AG04450 (cell line): ENCODE measurements at regions not wholly inside any gene's neighbourhood (a gene's known extent, or its start where the extent isn't known, plus 50 kb on each side); places are given as distances from the start of the nearest gene placed in this dataset.

Experiments used
- CTCF ChIA-PET: fragments of 300-600, 350-600 bp; formaldehyde crosslinking; extraction: SDS; loops from one replicate; lab custom pipeline; 2022; ENCODE audit warnings: antibody characterized with exemption, inconsistent platforms; lab: Charles Lee
- POLR2A ChIA-PET: fragments of 350-600 bp; formaldehyde crosslinking; extraction: SDS; loops from one replicate; lab custom pipeline; 2021; ENCODE audit warnings: antibody characterized with exemption, inconsistent platforms; lab: Yijun Ruan, JAX
- DNase-seq: peaks from one replicate; pipeline ENCODE4 v3.0.0-alpha.2; 2011; ENCODE audit warnings: low read depth, low spot score
- H3K27ac ChIP-seq: one replicate; pipeline ENCODE4 v1.5.1; 2012; ENCODE audit warnings: low read depth, low read length, control low read depth
- H3K27me3 ChIP-seq: one replicate; pipeline ENCODE4 v1.6.0; 2012; ENCODE audit warnings: low read length; ENCODE audit not compliant: control insufficient read depth, insufficient read depth
- H3K4me3 ChIP-seq: 2 replicates; pipeline ENCODE4 v1.5.1; 2011; ENCODE audit warnings: mild to moderate bottlenecking, low read depth, low read length, control low read depth
- H3K9me3 ChIP-seq: 2 replicates; pipeline ENCODE4 v1.5.1; 2012; ENCODE audit warnings: low read length; ENCODE audit not compliant: control insufficient read depth, insufficient read depth
- CTCF ChIP-seq: IDR thresholded peaks from 2 replicates; pipeline ENCODE4 v1.5.1; 2011; ENCODE audit warnings: low read depth, low read length, control low read depth, inconsistent platforms

GRCh38 chr4:155616117-155616516, 50.5 kb upstream of the GUCY1A1 start:
- no peaks in the 10 kb centered on the region for H3K27me3 ChIP-seq
- H3K4me3 ChIP-seq, result no peak overlapping the region
- ChIA-PET POLR2A (no interaction called here), CTCF (interaction anchor here (0.6 to 1.1 kb wide), 3 partner anchors 10 to 1411 kb away, joined by 3 to 5 read pairs (median 3); no protein-coding TSS in a partner anchor)
- no peaks in the 10 kb centered on the region for H3K9me3 ChIP-seq
- DNase-seq, result no peak
- no peak for TF ChIP-seq CTCF
- H3K27ac ChIP-seq, result no peak overlapping the region

GRCh38 chr4:155615081-155615887, 51.4 kb upstream of the GUCY1A1 start:
- no peak overlapping the region for H3K4me3 ChIP-seq
- ChIA-PET POLR2A (no interaction called here), CTCF (interaction anchor here (0.7 kb wide), 1 partner anchor 1411 kb away, joined by 3 read pairs; no protein-coding TSS in a partner anchor)
- H3K9me3 ChIP-seq, result no peaks in the 10 kb centered on the region
- no peak for TF ChIP-seq CTCF
- no peaks in the 10 kb centered on the region for H3K27me3 ChIP-seq
- no peak overlapping the region for H3K27ac ChIP-seq
- no peak for DNase-seq

GRCh38 chr4:155614111-155614762, 52.4 kb upstream of the GUCY1A1 start:
- no peak overlapping the region for H3K27ac ChIP-seq
- POLR2A ChIA-PET, result no interaction called here
- no peaks in the 10 kb centered on the region for H3K27me3 ChIP-seq
- no peak for TF ChIP-seq CTCF
- H3K9me3 ChIP-seq, result no peaks in the 10 kb centered on the region
- H3K4me3 ChIP-seq, result no peak overlapping the region
- CTCF ChIA-PET, result no interaction called here
- no peak for DNase-seq

- ChIA-PET POLR2A (no interaction called here), CTCF (no interaction called here)
- no peaks in the 10 kb centered on the region for H3K9me3 ChIP-seq
- DNase-seq, result no peak
- no peaks in the 10 kb centered on the region for H3K27me3 ChIP-seq
- no peak for TF ChIP-seq CTCF
- H3K27ac ChIP-seq, result no peak overlapping the region
- H3K4me3 ChIP-seq, result no peak overlapping the region
These were observed 54.6 kb upstream of the GUCY1A1 start for GRCh38 chr4:155612074-155612473.

- ChIA-PET POLR2A (interaction anchor here (0.6 kb wide), 1 partner anchor 18 kb away, joined by 6 read pairs; no protein-coding TSS in a partner anchor), CTCF (no interaction called here)
- H3K4me3 ChIP-seq, result no peak overlapping the region
- H3K27me3 ChIP-seq, result no peaks in the 10 kb centered on the region
- TF ChIP-seq CTCF, result no peak
- no peak for DNase-seq
- no peak overlapping the region for H3K27ac ChIP-seq
- H3K9me3 ChIP-seq, result no peaks in the 10 kb centered on the region
These were observed 55.1 kb upstream of the GUCY1A1 start for GRCh38 chr4:155611501-155611900.
